Panc1 (cell line): ENCODE measurements at regions not wholly inside any gene's neighbourhood (a gene's known extent, or its start where the extent isn't known, plus 50 kb on each side); places are given as distances from the start of the nearest gene placed in this dataset.

Experiments
- ATAC-seq: fragments of 200-7000 bp; cut with Tn5 transposase; 2 replicates; pipeline ENCODE4 v1.9.1; 2020; ENCODE audit warnings: mild to moderate bottlenecking, moderate library complexity
- BruUV-seq: library from RNA; stranded (reverse); fragments of 400-500 nt; replicated peaks from 2 replicates; lab custom pipeline; 2021; lab: Mats Ljungman, UMichigan
- CTCF ChIA-PET: fragments of 300-600 bp; sonication (Branson Sonifier 250); formaldehyde crosslinking; loops from one replicate; lab custom pipeline; 2022; ENCODE audit warnings: antibody characterized with exemption; lab: Charles Lee
- POLR2A ChIA-PET: fragments of 300-600 bp; sonication (Branson Sonifier 250); formaldehyde crosslinking; loops from one replicate; lab custom pipeline; 2022; ENCODE audit warnings: antibody characterized with exemption; lab: Charles Lee
- DNase-seq: peaks from one replicate; pipeline ENCODE4 v3.0.0-alpha.2; 2010; ENCODE audit warnings: low read depth, low spot score
- H3K27ac ChIP-seq: 2 replicates; pipeline ENCODE4 v1.5.1; 2011; ENCODE audit warnings: mild to moderate bottlenecking, low read length, inconsistent platforms
- H3K27me3 ChIP-seq: fragments of 200-500 bp; sonication (Bioruptor generic); 2 replicates; pipeline ENCODE4 v1.6.0; 2014; ENCODE audit warnings: low read length, inconsistent platforms; ENCODE audit not compliant: control insufficient read depth, insufficient read depth
- H3K36me3 ChIP-seq: fragments of 200-500 bp; sonication (Bioruptor generic); 2 replicates; pipeline ENCODE4 v1.5.1; 2014; ENCODE audit warnings: inconsistent platforms, mild to moderate bottlenecking, low read length, moderate library complexity; ENCODE audit not compliant: control insufficient read depth, insufficient read depth
- H3K4me1 ChIP-seq: 2 replicates; pipeline ENCODE4 v1.5.1; 2011; ENCODE audit warnings: inconsistent platforms, mild to moderate bottlenecking, low read length, moderate library complexity; ENCODE audit not compliant: control insufficient read depth, insufficient read depth
- H3K4me3 ChIP-seq, 2 experiments: 2 replicates each; pipeline ENCODE4 v1.5.1; 2011 to 2012; ENCODE audit warnings: low read depth in 2 of 2, low read length in 2 of 2, mild to moderate bottlenecking in 2 of 2, inconsistent platforms in 1 of 2, moderate library complexity in 1 of 2
- H3K9me3 ChIP-seq: fragments of 200-500 bp; sonication (Bioruptor generic); 2 replicates; pipeline ENCODE4 v1.5.1; 2014; ENCODE audit warnings: low read depth, mild to moderate bottlenecking, inconsistent platforms, low read length, moderate library complexity; ENCODE audit not compliant: control insufficient read depth, insufficient read depth
- CTCF ChIP-seq: fragments of 450-650 bp; IDR thresholded peaks from 2 replicates; pipeline ENCODE4 v1.5.1; 2017; ENCODE audit warnings: mild to moderate bottlenecking
- POLR2AphosphoS5 ChIP-seq: IDR thresholded peaks from 2 replicates; pipeline ENCODE4 v1.6.1; 2012; ENCODE audit warnings: mild to moderate bottlenecking, low read depth, low read length, moderate library complexity
- REST ChIP-seq, 2 experiments: IDR thresholded peaks; 2 replicates each; pipeline ENCODE4 v1.6.1; 2011 to 2012; ENCODE audit warnings: low read depth in 2 of 2, control low read depth in 1 of 2, low read length in 1 of 2, mild to moderate bottlenecking in 1 of 2, moderate library complexity in 1 of 2; ENCODE audit not compliant: insufficient read depth in 1 of 2
- SIN3A ChIP-seq: IDR thresholded peaks from 2 replicates; pipeline ENCODE4 v1.6.1; 2012; ENCODE audit warnings: low read depth, mild to moderate bottlenecking, low read length, moderate library complexity, borderline replicate concordance; ENCODE audit not compliant: insufficient read depth
- TCF7L2 ChIP-seq: IDR thresholded peaks from 2 replicates; pipeline ENCODE4 v1.6.1; 2011; ENCODE audit warnings: mild to moderate bottlenecking, low read depth, low read length, inconsistent platforms
- in situ Hi-C: cut with HindIII; loops from 2 replicates; pipeline ENCODE4 v1.10.0; 2016; ENCODE audit warnings: low sequenced_read_pairs, low pct_unique_long_range_greater_than_20kb
- intact Hi-C: fragments of 100-400 bp; cut with micrococcal nuclease; formaldehyde crosslinking; loops from one replicate; pipeline ENCODE4 v1.10.0; 2022; ENCODE audit not compliant: unreplicated experiment

- CTCF ChIA-PET, result no interaction called here
- DNase-seq, result no peak
- ATAC-seq, result no peak
- Histone ChIP-seq H3K36me3 (no peaks in the 10 kb centered on the region; the same call in 1 of the 2 replicates), H3K4me3 (no peak overlapping the region), H3K27ac (no peak overlapping the region), H3K9me3 (no peaks in the 10 kb centered on the region), H3K4me1 (no peaks in the 10 kb centered on the region), H3K27me3 (no peaks in the 10 kb centered on the region)
- intact Hi-C loops, result no loop called here
- no TSS peak for BruUV-seq
- POLR2A ChIA-PET, result no interaction called here
- in situ Hi-C loops, result no loop called here
- TF ChIP-seq REST (IDR thresholded peaks at IDR 0.05; ENCODE audit: insufficient read depth in 1 of 2, low read depth in 2 of 2, low read length in 1 of 2), result no peak
- no peak for TF ChIP-seq CTCF
- TF ChIP-seq POLR2AphosphoS5, result no peak
- TF ChIP-seq SIN3A, result no peak
- TF ChIP-seq TCF7L2, result no peak
These were observed 663.6 kb upstream of the CHRM3 start for GRCh38 chr1:238722812-238723211.

GRCh38 chr1:238710697-238711096 is 675.7 kb upstream of the CHRM3 start:
- TF ChIP-seq POLR2AphosphoS5 (no peak), CTCF (no peak), TCF7L2 (no peak), SIN3A (no peak), REST (IDR thresholded peaks at IDR 0.05; ENCODE audit: insufficient read depth in 1 of 2, low read depth in 2 of 2, low read length in 1 of 2) (no peak)
- no TSS peak for BruUV-seq
- in situ Hi-C loops (no loop called here), intact Hi-C loops (no loop called here)
- DNase-seq (no peak), ATAC-seq (no peak)
- no peaks in the 10 kb centered on the region for H3K36me3 ChIP-seq
- H3K9me3 ChIP-seq, result peaks cover 4% of the 10 kb centered on the region; the same call in 1 of the 2 replicates
- CTCF ChIA-PET, result no interaction called here
- H3K27ac ChIP-seq, result no peak overlapping the region
- no peaks in the 10 kb centered on the region; the same call in 1 of the 2 replicates for H3K27me3 ChIP-seq
- no peak overlapping the region for H3K4me3 ChIP-seq
- no peaks in the 10 kb centered on the region for H3K4me1 ChIP-seq
- POLR2A ChIA-PET, result no interaction called here
